Retinal pigment epithelial cell (primary cell): ENCODE measurements at regions not wholly inside any gene's neighbourhood (a gene's known extent, or its start where the extent isn't known, plus 50 kb on each side); places are given as distances from the start of the nearest gene placed in this dataset.

ENCODE experiments used
- DNase-seq: peaks from one replicate; pipeline ENCODE4 v3.0.0-alpha.2; 2010; ENCODE audit warnings: low read depth
- H3K4me3 ChIP-seq: 2 replicates; pipeline ENCODE4 v1.5.1; 2011; ENCODE audit warnings: mild to moderate bottlenecking, low read length, control low read depth, moderate library complexity
- CTCF ChIP-seq: conservative IDR thresholded peaks from 2 replicates; pipeline ENCODE4 v1.5.1; 2011; ENCODE audit warnings: low read depth, low read length, control low read depth, inconsistent platforms

DNA sequence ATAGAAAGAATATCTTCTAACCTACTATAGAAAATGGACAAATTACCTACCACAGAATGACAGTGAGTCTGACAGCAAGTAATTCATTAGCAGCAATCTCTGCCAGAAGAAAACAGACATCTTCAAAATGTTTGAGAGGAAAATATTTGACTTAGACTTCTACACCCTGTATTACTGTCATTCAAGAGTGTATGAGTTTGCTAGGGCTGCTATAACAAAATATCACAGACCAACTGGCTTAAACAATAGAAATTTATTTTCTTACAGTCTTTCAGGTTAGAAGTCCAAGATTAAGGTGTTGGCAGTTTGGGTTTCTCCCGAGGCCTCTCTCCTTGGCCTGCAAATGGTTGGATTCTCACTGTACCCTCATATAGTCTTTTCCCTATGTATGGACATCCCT lies 52.9 kb upstream of the FGGY start:
- DNase-seq = no peak
- no peak for TF ChIP-seq CTCF
- H3K4me3 ChIP-seq = no peak overlapping the region

DNA sequence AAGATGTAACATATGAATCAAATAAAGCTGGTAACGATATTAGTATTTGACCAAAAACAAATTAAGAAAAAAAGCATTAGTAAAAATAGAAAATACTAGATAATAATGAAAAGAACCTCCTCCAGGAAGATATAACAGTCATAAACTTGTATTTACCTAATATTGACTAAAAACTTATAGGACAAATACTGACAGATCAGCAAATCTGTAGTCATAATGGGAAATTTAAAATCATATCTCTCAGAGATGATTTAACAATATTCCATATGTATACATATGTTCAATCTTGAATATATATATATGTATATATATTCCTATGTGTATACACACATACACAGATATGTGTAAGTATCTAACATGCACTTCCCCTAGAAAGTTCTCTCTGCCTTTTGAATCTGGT lies 52.0 kb upstream of the FGGY start:
- no peak overlapping the region for H3K4me3 ChIP-seq
- DNase-seq = no peak
- TF ChIP-seq CTCF = no peak
